H1 (cell line): ENCODE measurements at regions not wholly inside any gene's neighbourhood (a gene's known extent, or its start where the extent isn't known, plus 50 kb on each side); places are given as distances from the start of the nearest gene placed in this dataset.

Experiments used
- CTCF ChIA-PET: fragments of 300-600 bp; sonication (Branson Sonifier 250); formaldehyde crosslinking; loops from one replicate; lab custom pipeline; 2021; ENCODE audit not compliant: partially characterized antibody; lab: Charles Lee
- POLR2A ChIA-PET: fragments of 300-600 bp; sonication (Branson Sonifier 250); formaldehyde crosslinking; loops from one replicate; lab custom pipeline; 2021; ENCODE audit warnings: inconsistent platforms; ENCODE audit not compliant: partially characterized antibody; lab: Charles Lee
- DNase-seq, 2 experiments: peaks; one replicate each; pipeline versions ENCODE4 v3.0.0 to v3.0.0-alpha.2; 2010 to 2022; ENCODE audit warnings: low spot score in 2 of 2, low read depth in 1 of 2, mixed read lengths in 1 of 2
- FAIRE-seq: peaks from 2 replicates; lab custom pipeline; 2011; peaks lifted over from hg19 to GRCh38; lab: Jason Lieb, UNC
- H2AFZ ChIP-seq: 2 replicates; pipeline ENCODE4 v1.8.1; 2012; ENCODE audit warnings: low read length, inconsistent platforms
- H2AK5ac ChIP-seq: 2 replicates; pipeline ENCODE4 v1.6.1; 2013; ENCODE audit warnings: low read depth, low read length
- H2BK120ac ChIP-seq: replicated peaks from 2 replicates; pipeline ENCODE3; 2013; ENCODE audit warnings: low read depth, low read length, inconsistent platforms
- H2BK12ac ChIP-seq: 2 replicates; pipeline ENCODE4 v1.6.1; 2013; ENCODE audit warnings: low read depth, low read length
- H2BK15ac ChIP-seq: 2 replicates; pipeline ENCODE4 v1.6.1; 2013; ENCODE audit warnings: low read length
- H2BK20ac ChIP-seq: 2 replicates; pipeline ENCODE4 v1.6.1; 2013; ENCODE audit warnings: low read length
- H2BK5ac ChIP-seq: 2 replicates; pipeline ENCODE4 v1.6.1; 2013; ENCODE audit warnings: low read depth, low read length
- H3K14ac ChIP-seq: 2 replicates; pipeline ENCODE4 v1.6.1; 2013; ENCODE audit warnings: inconsistent platforms; ENCODE audit not compliant: insufficient read length
- H3K18ac ChIP-seq: 2 replicates; pipeline ENCODE4 v1.6.1; 2013; ENCODE audit warnings: low read length; ENCODE audit errors: extremely low read depth
- H3K23ac ChIP-seq: 2 replicates; pipeline ENCODE4 v1.6.1; 2013; ENCODE audit warnings: inconsistent platforms; ENCODE audit not compliant: insufficient read length
- H3K23me2 ChIP-seq: 2 replicates; pipeline ENCODE4 v1.6.1; 2013; ENCODE audit warnings: low read depth, low read length
- H3K27ac ChIP-seq: 2 replicates; pipeline ENCODE4 v1.6.1; 2011; ENCODE audit warnings: low read depth, low read length, inconsistent platforms
- H3K27me3 ChIP-seq, 4 experiments: replicated peaks in 1 of 4; 1 replicate in 1 of 4; 2 replicates in 3 of 4; pipeline versions ENCODE4 v1.6.1 to v1.8.1; 2011 to 2013; ENCODE audit warnings: low read length in 3 of 4, mild to moderate bottlenecking in 3 of 4, inconsistent platforms in 2 of 4, mixed read lengths in 2 of 4, moderate library complexity in 1 of 4; ENCODE audit not compliant: control insufficient read depth in 3 of 4, insufficient read depth in 3 of 4; ENCODE audit errors: extremely low read depth in 1 of 4
- H3K36me3 ChIP-seq, 4 experiments: 2 replicates each; pipeline versions ENCODE4 v1.6.1 to v1.8.1; 2011 to 2013; ENCODE audit warnings: mild to moderate bottlenecking in 4 of 4, low read length in 3 of 4, moderate library complexity in 2 of 4, control low read depth in 1 of 4, inconsistent platforms in 1 of 4; ENCODE audit not compliant: insufficient read depth in 4 of 4, control insufficient read depth in 2 of 4
- H3K4ac ChIP-seq: replicated peaks from 2 replicates; pipeline ENCODE3; 2013; ENCODE audit warnings: low read length, low read depth, mixed read lengths, inconsistent platforms; ENCODE audit not compliant: insufficient read length
- H3K4me1 ChIP-seq, 4 experiments: replicated peaks in 1 of 4; 1 replicate in 1 of 4; 2 replicates in 3 of 4; pipeline versions ENCODE4 v1.6.1 to v1.8.1; 2011 to 2013; ENCODE audit warnings: low read length in 3 of 4, inconsistent platforms in 2 of 4, mixed read lengths in 1 of 4; ENCODE audit not compliant: insufficient read depth in 4 of 4, control insufficient read depth in 3 of 4
- H3K4me2 ChIP-seq, 2 experiments: 2 replicates each; pipeline versions ENCODE4 v1.6.1 to v1.8.1; 2011 to 2013; ENCODE audit warnings: low read depth in 2 of 2, low read length in 2 of 2, control low read depth in 1 of 2, inconsistent platforms in 1 of 2, mild to moderate bottlenecking in 1 of 2; ENCODE audit not compliant: insufficient read depth in 1 of 2
- H3K4me3 ChIP-seq, 4 experiments: fragments of 200-600, 300-600 bp in 1 of 4; sonication (generic), shearing (Covaris generic), sonication (Bioruptor Twin) in 1 of 4; 2 replicates each; pipeline versions ENCODE4 v1.5.1 to v1.8.1; 2011 to 2016; ENCODE audit warnings: low read length in 4 of 4, low read depth in 3 of 4, control low read depth in 2 of 4, inconsistent platforms in 2 of 4, mild to moderate bottlenecking in 2 of 4, mixed read lengths in 1 of 4, moderate library complexity in 1 of 4; ENCODE audit not compliant: insufficient read depth in 2 of 4; ENCODE audit errors: extremely low read depth in 1 of 4
- H3K56ac ChIP-seq: replicated peaks from 2 replicates; pipeline ENCODE3; 2013; ENCODE audit warnings: low read depth, mild to moderate bottlenecking, mixed read lengths, low read length, inconsistent platforms; ENCODE audit not compliant: insufficient read length
- H3K79me1 ChIP-seq: 2 replicates; pipeline ENCODE4 v1.6.1; 2013; ENCODE audit warnings: low read depth, low read length, control low read depth
- H3K79me2 ChIP-seq, 2 experiments: 2 replicates each; pipeline versions ENCODE4 v1.6.1 to v1.8.1; 2012 to 2013; ENCODE audit warnings: low read length in 2 of 2, mild to moderate bottlenecking in 2 of 2, inconsistent platforms in 1 of 2; ENCODE audit not compliant: insufficient read depth in 2 of 2, control insufficient read depth in 1 of 2
- H3K9ac ChIP-seq, 4 experiments: replicated peaks in 1 of 4; 1 replicate in 1 of 4; 2 replicates in 3 of 4; pipeline versions ENCODE4 v1.6.1 to v1.8.1; 2011 to 2013; ENCODE audit warnings: low read depth in 3 of 4, low read length in 3 of 4, control low read depth in 2 of 4, mild to moderate bottlenecking in 2 of 4, moderate library complexity in 2 of 4, inconsistent platforms in 1 of 4; ENCODE audit errors: extremely low read depth in 1 of 4
- H3K9me3 ChIP-seq, 2 experiments: 2 replicates each; pipeline versions ENCODE4 v1.6.1 to v1.8.1; 2012 to 2013; ENCODE audit warnings: mild to moderate bottlenecking in 2 of 2, moderate library complexity in 2 of 2, control low read depth in 1 of 2, inconsistent platforms in 1 of 2, low read depth in 1 of 2, low read length in 1 of 2, mixed read lengths in 1 of 2; ENCODE audit not compliant: insufficient read depth in 2 of 2
- H4K20me1 ChIP-seq, 2 experiments: replicated peaks in 1 of 2; 2 replicates each; pipeline versions ENCODE3 to v1.8.1; 2011 to 2013; ENCODE audit warnings: inconsistent platforms in 2 of 2, low read length in 2 of 2, mild to moderate bottlenecking in 1 of 2; ENCODE audit not compliant: insufficient read depth in 2 of 2, control insufficient read depth in 1 of 2
- H4K5ac ChIP-seq: 2 replicates; pipeline ENCODE4 v1.6.1; 2013; ENCODE audit warnings: low read length, low read depth, mixed read lengths, inconsistent platforms; ENCODE audit not compliant: insufficient read length
- H4K8ac ChIP-seq: 2 replicates; pipeline ENCODE4 v1.8.0; 2013; ENCODE audit warnings: mild to moderate bottlenecking, moderate library complexity, low read length, inconsistent platforms; ENCODE audit not compliant: insufficient read depth; ENCODE audit errors: extremely low read depth
- H4K91ac ChIP-seq: replicated peaks from 2 replicates; pipeline ENCODE3; 2013; ENCODE audit warnings: low read length, mixed read lengths, inconsistent platforms; ENCODE audit not compliant: insufficient read length
- ASH2L ChIP-seq: fragments of 200-600, 300-600 bp; sonication (generic); IDR thresholded peaks from one replicate; pipeline ENCODE4 v1.7.1; 2017; ENCODE audit warnings: low read length
- SIX5 ChIP-seq: IDR thresholded peaks from 2 replicates; pipeline ENCODE4 v1.6.1; 2011; ENCODE audit warnings: mild to moderate bottlenecking, low read depth, low read length

DNA sequence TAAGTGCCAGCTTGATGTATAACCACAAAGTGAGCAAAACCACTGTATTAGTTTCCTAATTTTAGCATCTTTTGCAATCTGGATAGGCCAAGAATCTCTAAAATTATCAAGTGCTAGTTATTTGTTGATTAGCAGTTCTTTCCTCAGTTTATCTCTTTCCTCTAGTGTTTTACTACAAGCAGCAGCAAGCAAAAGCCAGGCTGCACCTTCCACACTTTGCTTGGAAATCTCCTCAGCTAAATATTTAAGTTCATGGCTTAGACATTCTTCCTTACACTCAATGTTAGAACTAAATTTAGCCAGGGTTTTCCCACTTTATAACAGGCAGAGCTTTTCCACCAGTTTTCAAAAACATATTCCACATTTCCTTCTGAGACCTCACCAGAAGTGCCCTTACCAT is 85.7 kb upstream of the BMPER start:
- no peaks in the 10 kb centered on the region; the same call in 1 of the 2 replicates for H3K23me2 ChIP-seq
- H3K4me1 ChIP-seq, result no peaks in the 10 kb centered on the region
- H2AK5ac ChIP-seq, result no peak overlapping the region
- H2BK15ac ChIP-seq, result no peak overlapping the region
- no peak overlapping the region for H3K4me2 ChIP-seq
- no peak overlapping the region for H3K9ac ChIP-seq
- 0 out of 4 replicates have a peak, but pooled peaks cover 0 to 4% of the 10 kb centered on the region in 2 experiments for H3K9me3 ChIP-seq
- no peak overlapping the region for H2BK5ac ChIP-seq
- H4K91ac ChIP-seq, result no peak overlapping the region
- no peaks in the 10 kb centered on the region for H3K79me1 ChIP-seq
- H3K4ac ChIP-seq, result no peak overlapping the region
- H2BK12ac ChIP-seq, result no peak overlapping the region
- H3K79me2 ChIP-seq, result no peaks in the 10 kb centered on the region
- H3K56ac ChIP-seq, result no peak overlapping the region
- H4K20me1 ChIP-seq, result no peaks in the 10 kb centered on the region
- H3K4me3 ChIP-seq, result no peak overlapping the region
- CTCF ChIA-PET, result interaction anchor here (0.6 to 2.8 kb wide), 5 partner anchors 9 to 396 kb away, joined by 3 to 9 read pairs (median 4); no protein-coding TSS in a partner anchor
- no peak overlapping the region for H4K5ac ChIP-seq
- H3K36me3 ChIP-seq, result no peaks in the 10 kb centered on the region
- FAIRE-seq (no peak), DNase-seq (no peak)
- no peaks in the 10 kb centered on the region for H3K27me3 ChIP-seq
- no peak overlapping the region for H3K27ac ChIP-seq
- H2BK120ac ChIP-seq, result no peak overlapping the region
- H3K14ac ChIP-seq, result no peak overlapping the region
- POLR2A ChIA-PET, result no interaction called here
- no peak overlapping the region for H3K23ac ChIP-seq
- no peak overlapping the region for H4K8ac ChIP-seq
- H2BK20ac ChIP-seq, result no peak overlapping the region
- TF ChIP-seq SIX5 (no peak), ASH2L (no peak)
- H2AFZ ChIP-seq, result no peak overlapping the region
- H3K18ac ChIP-seq, result no peak overlapping the region
